A549 (cell line): ENCODE measurements at regions not wholly inside any gene's neighbourhood (a gene's known extent, or its start where the extent isn't known, plus 50 kb on each side); places are given as distances from the start of the nearest gene placed in this dataset.

Experiments used
- CBX8 ChIP-seq: fragments of 200-600 bp; sonication (generic); IDR thresholded peaks from 2 replicates; pipeline ENCODE4 v1.6.1; 2016
- CTCF ChIP-seq: fragments of >200 bp; sonication (Bioruptor Twin); formaldehyde crosslinking; IDR thresholded peaks from 3 replicates; pipeline ENCODE4 v1.5.1; 2016
- EP300 ChIP-seq, 2 experiments: fragments of >200 bp; sonication (Bioruptor Twin); formaldehyde crosslinking; IDR thresholded peaks; 2 replicates in 1 of 2; 3 replicates in 1 of 2; pipeline ENCODE4 v1.6.1; 2016 to 2017
- MAX ChIP-seq: IDR thresholded peaks from 2 replicates; pipeline ENCODE4 v1.6.1; 2012
- MAZ ChIP-seq: fragments of 150-350 bp; IDR thresholded peaks from 2 replicates; pipeline ENCODE4 v1.6.1; 2014; ENCODE audit warnings: antibody characterized with exemption, low read depth, low read length, borderline replicate concordance
- PBX3 ChIP-seq: IDR thresholded peaks from 2 replicates; pipeline ENCODE4 v1.6.1; 2012
- POLR2A ChIP-seq: IDR thresholded peaks from 2 replicates; pipeline ENCODE4 v1.6.1; 2012; ENCODE audit warnings: mild to moderate bottlenecking, low read length
- POLR2AphosphoS2 ChIP-seq: conservative IDR thresholded peaks from 2 replicates; pipeline ENCODE4 v1.6.1; 2012; ENCODE audit warnings: low read length, improper control_type of control experiment, inconsistent platforms
- RAD21 ChIP-seq, 2 experiments: fragments of >200 bp in 1 of 2; sonication (Bioruptor Twin) in 1 of 2; formaldehyde crosslinking in 1 of 2; IDR thresholded peaks in 1 of 2; conservative IDR thresholded peaks in 1 of 2; 2 replicates in 1 of 2; 3 replicates in 1 of 2; pipeline ENCODE4 v1.6.1; 2012 to 2018; ENCODE audit warnings: inconsistent platforms in 1 of 2
- RFX5 ChIP-seq: fragments of 450-650 bp; IDR thresholded peaks from 2 replicates; pipeline ENCODE4 v1.7.1; 2014; ENCODE audit warnings: antibody characterized with exemption, mild to moderate bottlenecking, moderate library complexity
- RNF2 ChIP-seq: fragments of 200-600 bp; sonication (generic); IDR thresholded peaks from 2 replicates; pipeline ENCODE4 v1.6.1; 2016; ENCODE audit warnings: low read depth, mild to moderate bottlenecking, antibody characterized with exemption, moderate library complexity, borderline replicate concordance

GRCh38 chr17:6290488-6291196 is 144.3 kb downstream of the AIPL1 start:
- TF ChIP-seq PBX3 (no peak), CBX8 (no peak), MAZ (no peak), POLR2AphosphoS2 (no peak), RNF2 (no peak), CTCF (no peak), MAX (no peak), EP300 (IDR thresholded peaks at IDR 0.05) (no peak), RAD21 (conservative IDR thresholded peaks at IDR 0.05 in 1 of 2, IDR thresholded peaks at IDR 0.05 in 1 of 2) (no peak), RFX5 (no peak), POLR2A (no peak)
